Breast epithelium (tissue), 4 donors: ENCODE measurements at regions not wholly inside any gene's neighbourhood (a gene's known extent, or its start where the extent isn't known, plus 50 kb on each side); places are given as distances from the start of the nearest gene placed in this dataset.

Source experiments
- DNase-seq, 2 donors: peaks; one replicate each; pipeline ENCODE4 v3.0.0-alpha.2; 2019; ENCODE audit warnings: low spot score in 2 of 2
- H3K27ac ChIP-seq, 2 donors: fragments of 200-600 bp; sonication (generic) in 1 of 2; one replicate each; pipeline ENCODE4 v1.5.1; 2016 to 2019; ENCODE audit warnings: mild to moderate bottlenecking in 1 of 2
- H3K27me3 ChIP-seq, 2 donors: fragments of 200-600 bp; sonication (generic) in 1 of 2; one replicate each; pipeline versions ENCODE4 v1.5.1 to v1.6.0; 2017 to 2019; ENCODE audit warnings: control low read depth in 1 of 2, mild to moderate bottlenecking in 1 of 2
- H3K36me3 ChIP-seq: fragments of 200-600 bp; one replicate; pipeline ENCODE4 v1.5.1; 2019
- H3K4me1 ChIP-seq, 2 donors: fragments of 200-600 bp; sonication (generic); one replicate each; pipeline ENCODE4 v1.5.1; 2016 to 2019; ENCODE audit warnings: control low read depth in 1 of 2
- H3K4me3 ChIP-seq, 3 donors: fragments of 200-600 bp; sonication (generic); 1 replicate in 2 of 3; 2 replicates in 1 of 3; pipeline ENCODE4 v1.5.1; 2016 to 2019; ENCODE audit warnings: mild to moderate bottlenecking in 3 of 3, moderate library complexity in 2 of 3
- H3K9me3 ChIP-seq, 2 donors: fragments of 200-600 bp; sonication (generic) in 1 of 2; one replicate each; pipeline ENCODE4 v1.5.1; 2016 to 2019; ENCODE audit warnings: control low read depth in 1 of 2
- POLR2A ChIP-seq: fragments of 450-650 bp; IDR thresholded peaks from one replicate; pipeline ENCODE4 v1.6.1; 2016; ENCODE audit warnings: antibody characterized with exemption, mild to moderate bottlenecking, moderate library complexity
- POLR2AphosphoS5 ChIP-seq, 3 donors: sonication (generic); formaldehyde crosslinking; IDR thresholded peaks; one replicate each; pipeline ENCODE4 v1.6.1; 2017; ENCODE audit warnings: antibody characterized with exemption in 3 of 3
- intact Hi-C: fragments of 100-400 bp; cut with DNase I; formaldehyde crosslinking; loops from one replicate; pipeline ENCODE4 v1.15.1; 2023; ENCODE audit warnings: low total_unique reads
- TF ChIP-seq, protein P1 (sequence below), 3 donors: fragments of 450-650 bp; IDR thresholded peaks; one replicate each; pipeline ENCODE4 v1.5.1; 2016 to 2017; ENCODE audit warnings: antibody characterized with exemption in 3 of 3, mild to moderate bottlenecking in 3 of 3, moderate library complexity in 3 of 3

DNA sequence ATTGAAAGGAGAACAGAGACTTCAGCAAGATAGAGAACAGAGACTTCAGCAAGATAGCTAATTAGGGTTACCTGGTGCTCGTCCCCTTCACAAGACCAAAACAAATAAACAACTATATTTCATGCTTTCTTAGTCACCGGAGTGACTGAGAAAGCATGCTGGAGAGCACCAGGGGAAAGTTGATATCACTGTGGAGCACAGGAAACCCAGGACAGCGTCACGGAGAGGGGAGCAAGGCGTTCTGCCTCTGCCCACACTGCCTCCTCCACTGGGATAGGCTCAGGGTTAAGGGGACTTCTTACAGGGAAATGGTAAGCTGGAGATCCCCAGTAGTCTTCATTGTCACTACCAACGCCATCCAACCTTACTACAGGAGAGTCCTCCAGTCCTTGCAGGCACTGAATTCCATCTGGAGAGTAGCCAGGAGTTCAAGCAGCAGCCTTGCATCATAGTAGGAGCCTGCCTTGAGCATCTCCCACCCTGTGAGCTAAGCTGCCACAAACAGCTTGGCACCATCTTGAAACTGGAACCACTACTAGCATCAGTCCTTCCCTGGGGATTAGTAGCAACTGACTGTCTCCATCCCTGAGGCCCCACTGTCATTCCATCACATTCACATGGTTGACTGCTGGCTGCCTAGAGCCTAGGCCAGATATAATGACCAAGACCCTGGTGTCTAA, 239.4 kb downstream of the PLPP3 start:
- H3K36me3 ChIP-seq, result no peaks in the 10 kb centered on the region
- intact Hi-C loops, result no loop called here
- DNase-seq, result no peak
- H3K27me3 ChIP-seq, result no peaks in the 10 kb centered on the region
- TF ChIP-seq POLR2AphosphoS5 (IDR thresholded peaks at IDR 0.05) (no peak), POLR2A (no peak)
- TF ChIP-seq, protein P1, sequence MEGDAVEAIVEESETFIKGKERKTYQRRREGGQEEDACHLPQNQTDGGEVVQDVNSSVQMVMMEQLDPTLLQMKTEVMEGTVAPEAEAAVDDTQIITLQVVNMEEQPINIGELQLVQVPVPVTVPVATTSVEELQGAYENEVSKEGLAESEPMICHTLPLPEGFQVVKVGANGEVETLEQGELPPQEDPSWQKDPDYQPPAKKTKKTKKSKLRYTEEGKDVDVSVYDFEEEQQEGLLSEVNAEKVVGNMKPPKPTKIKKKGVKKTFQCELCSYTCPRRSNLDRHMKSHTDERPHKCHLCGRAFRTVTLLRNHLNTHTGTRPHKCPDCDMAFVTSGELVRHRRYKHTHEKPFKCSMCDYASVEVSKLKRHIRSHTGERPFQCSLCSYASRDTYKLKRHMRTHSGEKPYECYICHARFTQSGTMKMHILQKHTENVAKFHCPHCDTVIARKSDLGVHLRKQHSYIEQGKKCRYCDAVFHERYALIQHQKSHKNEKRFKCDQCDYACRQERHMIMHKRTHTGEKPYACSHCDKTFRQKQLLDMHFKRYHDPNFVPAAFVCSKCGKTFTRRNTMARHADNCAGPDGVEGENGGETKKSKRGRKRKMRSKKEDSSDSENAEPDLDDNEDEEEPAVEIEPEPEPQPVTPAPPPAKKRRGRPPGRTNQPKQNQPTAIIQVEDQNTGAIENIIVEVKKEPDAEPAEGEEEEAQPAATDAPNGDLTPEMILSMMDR (IDR thresholded peaks at IDR 0.05), result no peak
- H3K4me3 ChIP-seq, result no peak overlapping the region
- no peaks in the 10 kb centered on the region for H3K4me1 ChIP-seq
- no peak overlapping the region for H3K27ac ChIP-seq
- no peaks in the 10 kb centered on the region for H3K9me3 ChIP-seq

- Histone ChIP-seq H3K27me3 (no peaks in the 10 kb centered on the region), H3K36me3 (no peaks in the 10 kb centered on the region), H3K27ac (no peak overlapping the region), H3K4me1 (no peaks in the 10 kb centered on the region), H3K9me3 (no peaks in the 10 kb centered on the region), H3K4me3 (no peak overlapping the region)
- TF ChIP-seq POLR2A (no peak), POLR2AphosphoS5 (IDR thresholded peaks at IDR 0.05) (no peak)
- TF ChIP-seq, protein P1 (IDR thresholded peaks at IDR 0.05), result no peak
- intact Hi-C loops, result no loop called here
- no peak for DNase-seq
Measured at GRCh38 chr1:56339093-56339492, 240.3 kb downstream of the PLPP3 start.

DNA sequence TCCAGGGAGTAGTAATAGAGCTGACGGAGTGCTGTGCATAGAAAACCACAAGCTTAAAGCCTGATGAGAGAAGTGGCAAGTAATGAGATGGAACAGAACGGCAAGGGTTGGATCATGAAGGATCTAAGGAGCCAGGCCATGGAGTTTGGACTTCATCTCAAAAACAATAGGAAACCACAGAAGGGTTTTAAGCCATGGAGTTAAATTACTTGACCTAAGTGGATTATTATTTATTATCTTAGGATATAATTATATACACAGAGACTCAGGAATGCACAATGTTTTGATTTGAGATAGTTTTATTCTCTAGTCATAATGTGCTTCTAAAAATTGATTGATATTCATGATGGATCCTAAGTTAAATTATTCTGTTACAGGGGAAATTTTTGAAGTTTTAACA, 242.4 kb downstream of the PLPP3 start:
- TF ChIP-seq POLR2AphosphoS5 (IDR thresholded peaks at IDR 0.05) (no peak), POLR2A (no peak)
- TF ChIP-seq, protein P1 (IDR thresholded peaks at IDR 0.05), result no peak
- H3K36me3 ChIP-seq, result no peaks in the 10 kb centered on the region
- H3K4me3 ChIP-seq, result no peak overlapping the region
- H3K27me3 ChIP-seq, result no peaks in the 10 kb centered on the region
- DNase-seq, result no peak
- no peak overlapping the region for H3K27ac ChIP-seq
- no peaks in the 10 kb centered on the region for H3K4me1 ChIP-seq
- no peaks in the 10 kb centered on the region for H3K9me3 ChIP-seq
- intact Hi-C loops, result no loop called here

GRCh38 chr1:56335394-56335793, 244.0 kb downstream of the PLPP3 start:
- no peaks in the 10 kb centered on the region for H3K27me3 ChIP-seq
- intact Hi-C loops, result no loop called here
- no peak for DNase-seq
- H3K4me3 ChIP-seq, result no peak overlapping the region
- no peaks in the 10 kb centered on the region for H3K4me1 ChIP-seq
- H3K36me3 ChIP-seq, result no peaks in the 10 kb centered on the region
- H3K9me3 ChIP-seq, result no peaks in the 10 kb centered on the region
- no peak overlapping the region for H3K27ac ChIP-seq
- TF ChIP-seq, protein P1 (IDR thresholded peaks at IDR 0.05), result no peak
- TF ChIP-seq POLR2AphosphoS5 (IDR thresholded peaks at IDR 0.05), result no peak
- TF ChIP-seq POLR2A, result no peak

- no peak for DNase-seq
- no peaks in the 10 kb centered on the region for H3K27me3 ChIP-seq
- no peaks in the 10 kb centered on the region for H3K9me3 ChIP-seq
- no peak for TF ChIP-seq POLR2AphosphoS5 (IDR thresholded peaks at IDR 0.05)
- TF ChIP-seq, protein P1 (IDR thresholded peaks at IDR 0.05), result no peak
- no peak for TF ChIP-seq POLR2A
- no peaks in the 10 kb centered on the region for H3K36me3 ChIP-seq
- intact Hi-C loops, result no loop called here
- no peaks in the 10 kb centered on the region for H3K4me1 ChIP-seq
- H3K4me3 ChIP-seq, result no peak overlapping the region
- H3K27ac ChIP-seq, result no peak overlapping the region
Measured at GRCh38 chr1:56334047-56334446, 245.3 kb downstream of the PLPP3 start.
